Adrenal gland (tissue), 9 donors: ENCODE measurements at regions not wholly inside any gene's neighbourhood (a gene's known extent, or its start where the extent isn't known, plus 50 kb on each side); places are given as distances from the start of the nearest gene placed in this dataset.

Experiments
- DNase-seq, 7 donors: peaks; one replicate each; pipeline ENCODE4 v3.0.0-alpha.2; 2019 to 2020
- H3K27ac ChIP-seq, 5 donors: fragments of 200-600 bp; sonication (generic) in 4 of 5; 1 replicate in 3 of 5; 2 replicates in 2 of 5; pipeline versions ENCODE4 v1.5.1 to v1.8.0; 2016 to 2020; ENCODE audit warnings: mild to moderate bottlenecking in 1 of 5
- H3K27me3 ChIP-seq: fragments of 200-600 bp; 2 replicates; pipeline ENCODE4 v1.8.0; 2021
- H3K36me3 ChIP-seq, 2 donors: fragments of 200-600 bp; replicated peaks in 1 of 2; 1 replicate in 1 of 2; 2 replicates in 1 of 2; pipeline versions ENCODE4 v1.5.1 to v1.8.0; 2018 to 2022
- H3K4me1 ChIP-seq, 2 donors: fragments of 200-600 bp; replicated peaks in 1 of 2; 1 replicate in 1 of 2; 2 replicates in 1 of 2; pipeline versions ENCODE4 v1.5.1 to v1.8.0; 2018 to 2021
- H3K4me3 ChIP-seq, 4 donors: fragments of 200-600 bp; sonication (generic) in 3 of 4; one replicate each; pipeline ENCODE4 v1.5.1; 2016 to 2018
- H3K9me3 ChIP-seq, 3 donors: fragments of 200-600 bp; sonication (generic) in 1 of 3; replicated peaks in 1 of 3; 1 replicate in 2 of 3; 2 replicates in 1 of 3; pipeline versions ENCODE4 v1.5.1 to v1.8.0; 2016 to 2021
- POLR2A ChIP-seq, 2 donors: fragments of 450-650 bp; IDR thresholded peaks; one replicate each; pipeline ENCODE4 v1.6.1; 2017; ENCODE audit warnings: antibody characterized with exemption in 2 of 2, mild to moderate bottlenecking in 2 of 2, moderate library complexity in 1 of 2
- WGBS, 4 donors: extraction: QIAGEN DNeasy Blood & Tissue Kit in 2 of 4; methylation state at CpG; one replicate each; pipeline versions ENCODE4 v1.1.5 to v1.1.7; 2013 to 2017; 5-methylcytosine and 5-hydroxymethylcytosine counted together
- intact Hi-C, 2 donors: fragments of 100-400 bp; cut with DNase I; formaldehyde crosslinking; loops; one replicate each; pipeline versions ENCODE4 v1.14.1 to v1.15.0; 2022 to 2023
- TF ChIP-seq, protein P1 (sequence below), 6 experiments: fragments of 450-650 bp in 4 of 6; fragments of 200-600 bp in 2 of 6; sonication (generic) in 1 of 6; IDR thresholded peaks; 1 replicate in 5 of 6; 2 replicates in 1 of 6; pipeline versions ENCODE4 v1.5.1 to v1.8.0; 2016 to 2021; ENCODE audit warnings: antibody characterized with exemption in 6 of 6, mild to moderate bottlenecking in 2 of 6, moderate library complexity in 1 of 6
- donor health status: healthy with polysubstance abuse.
- donor health status: Bipolar disorder and iron deficiency.
- donor health status: DM: yes; HTN: yes; CAD: no.
- donor health status: DM: no; HTN: no; CAD: no.
- donor health status: DM: no; HTN: no; CAD: no.

DNA sequence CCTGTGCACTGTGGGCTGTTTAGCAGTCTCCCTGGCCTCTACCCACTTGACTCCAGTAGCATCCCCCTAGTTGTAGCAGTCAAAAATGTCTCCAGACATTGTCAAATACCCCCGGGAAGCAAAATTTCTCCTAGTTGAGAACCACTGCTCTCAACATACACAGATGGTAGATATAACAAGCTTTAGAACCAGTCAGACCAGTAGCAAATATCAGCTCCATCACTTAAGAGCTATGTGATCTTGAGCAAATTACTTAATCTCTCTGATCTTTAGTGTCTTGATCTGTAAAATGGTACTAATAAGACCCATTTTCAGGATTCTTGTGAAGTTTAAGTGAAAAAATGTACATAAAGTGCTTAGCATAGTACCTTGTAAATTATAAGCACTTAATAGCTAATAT lies 96.2 kb downstream of the DUSP6 start:
- Histone ChIP-seq H3K27me3 (no peaks in the 10 kb centered on the region), H3K4me1 (peaks cover 0 to 10% of the 10 kb centered on the region in 2 donors), H3K9me3 (no peaks in the 10 kb centered on the region), H3K27ac (no peak overlapping the region), H3K4me3 (no peak overlapping the region), H3K36me3 (no peaks in the 10 kb centered on the region)
- intact Hi-C loops = no loop called here
- WGBS, 4 donors = 93 to 98% (median 95%) methylated on average over 1 of the region's 1 CpG
- TF ChIP-seq, protein P1, sequence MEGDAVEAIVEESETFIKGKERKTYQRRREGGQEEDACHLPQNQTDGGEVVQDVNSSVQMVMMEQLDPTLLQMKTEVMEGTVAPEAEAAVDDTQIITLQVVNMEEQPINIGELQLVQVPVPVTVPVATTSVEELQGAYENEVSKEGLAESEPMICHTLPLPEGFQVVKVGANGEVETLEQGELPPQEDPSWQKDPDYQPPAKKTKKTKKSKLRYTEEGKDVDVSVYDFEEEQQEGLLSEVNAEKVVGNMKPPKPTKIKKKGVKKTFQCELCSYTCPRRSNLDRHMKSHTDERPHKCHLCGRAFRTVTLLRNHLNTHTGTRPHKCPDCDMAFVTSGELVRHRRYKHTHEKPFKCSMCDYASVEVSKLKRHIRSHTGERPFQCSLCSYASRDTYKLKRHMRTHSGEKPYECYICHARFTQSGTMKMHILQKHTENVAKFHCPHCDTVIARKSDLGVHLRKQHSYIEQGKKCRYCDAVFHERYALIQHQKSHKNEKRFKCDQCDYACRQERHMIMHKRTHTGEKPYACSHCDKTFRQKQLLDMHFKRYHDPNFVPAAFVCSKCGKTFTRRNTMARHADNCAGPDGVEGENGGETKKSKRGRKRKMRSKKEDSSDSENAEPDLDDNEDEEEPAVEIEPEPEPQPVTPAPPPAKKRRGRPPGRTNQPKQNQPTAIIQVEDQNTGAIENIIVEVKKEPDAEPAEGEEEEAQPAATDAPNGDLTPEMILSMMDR (IDR thresholded peaks at IDR 0.05) = no peak
- TF ChIP-seq POLR2A (IDR thresholded peaks at IDR 0.05) = no peak
- DNase-seq = no peak

DNA sequence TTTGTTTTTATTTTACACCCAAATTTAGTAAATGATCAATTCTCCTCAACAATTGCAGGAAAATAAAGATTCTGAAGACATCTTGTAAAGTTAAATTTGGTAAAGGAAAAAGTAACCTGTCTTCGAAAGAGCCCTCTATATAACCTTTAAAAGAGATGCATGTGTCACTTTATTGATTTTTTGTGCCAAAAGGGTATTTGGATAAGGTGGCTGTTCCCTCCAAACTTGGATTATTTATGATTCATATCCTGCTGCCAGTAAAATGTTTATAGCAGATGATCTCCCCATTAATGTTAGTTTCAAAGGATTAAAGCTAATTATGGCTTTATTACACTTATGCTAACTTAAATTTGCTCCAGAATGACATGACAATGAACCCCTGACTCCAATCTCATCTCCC lies 98.8 kb downstream of the DUSP6 start:
- H3K4me3 ChIP-seq = no peak overlapping the region
- peaks cover 0 to 11% of the 10 kb centered on the region in 2 donors for H3K4me1 ChIP-seq
- no peak overlapping the region for H3K27ac ChIP-seq
- WGBS, 4 donors = 87 to 99% (median 90%) methylated on average over 1 of the region's 1 CpG
- no peaks in the 10 kb centered on the region for H3K27me3 ChIP-seq
- no peak for DNase-seq
- TF ChIP-seq POLR2A (IDR thresholded peaks at IDR 0.05) = no peak
- TF ChIP-seq, protein P1 (IDR thresholded peaks at IDR 0.05) = no peak
- no peaks in the 10 kb centered on the region for H3K9me3 ChIP-seq
- intact Hi-C loops = no loop called here
- no peaks in the 10 kb centered on the region for H3K36me3 ChIP-seq

DNA sequence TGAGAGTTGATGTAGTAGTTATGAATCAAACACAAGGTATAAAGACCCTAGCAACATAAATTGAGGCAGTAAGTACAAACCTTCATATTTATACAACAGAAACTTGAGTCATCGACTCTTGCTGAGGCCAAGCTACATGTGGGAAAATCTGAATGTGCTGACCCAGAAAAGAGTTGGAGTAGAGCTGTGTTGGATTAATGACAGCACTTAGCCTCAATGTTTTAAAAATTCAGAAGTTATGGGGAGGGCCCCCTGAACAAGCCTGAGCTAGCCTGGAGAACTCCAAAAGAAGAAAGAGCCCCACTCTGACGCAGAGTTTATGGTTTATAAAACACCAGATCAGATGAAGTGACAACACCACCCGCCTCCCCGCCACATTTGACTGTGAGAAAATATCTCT lies 100.0 kb downstream of the DUSP6 start:
- H3K27me3 ChIP-seq = no peaks in the 10 kb centered on the region
- TF ChIP-seq, protein P1 (IDR thresholded peaks at IDR 0.05) = no peak
- no peak for TF ChIP-seq POLR2A (IDR thresholded peaks at IDR 0.05)
- no peak for DNase-seq
- H3K4me3 ChIP-seq = no peak overlapping the region
- H3K9me3 ChIP-seq = no peaks in the 10 kb centered on the region
- H3K27ac ChIP-seq = no peak overlapping the region
- no peaks in the 10 kb centered on the region for H3K36me3 ChIP-seq
- peaks cover 0 to 11% of the 10 kb centered on the region in 2 donors for H3K4me1 ChIP-seq
- 90 to 97% (median 91%) methylated on average over 4 of the region's 4 CpGs for WGBS, 4 donors
- intact Hi-C loops = no loop called here

DNA sequence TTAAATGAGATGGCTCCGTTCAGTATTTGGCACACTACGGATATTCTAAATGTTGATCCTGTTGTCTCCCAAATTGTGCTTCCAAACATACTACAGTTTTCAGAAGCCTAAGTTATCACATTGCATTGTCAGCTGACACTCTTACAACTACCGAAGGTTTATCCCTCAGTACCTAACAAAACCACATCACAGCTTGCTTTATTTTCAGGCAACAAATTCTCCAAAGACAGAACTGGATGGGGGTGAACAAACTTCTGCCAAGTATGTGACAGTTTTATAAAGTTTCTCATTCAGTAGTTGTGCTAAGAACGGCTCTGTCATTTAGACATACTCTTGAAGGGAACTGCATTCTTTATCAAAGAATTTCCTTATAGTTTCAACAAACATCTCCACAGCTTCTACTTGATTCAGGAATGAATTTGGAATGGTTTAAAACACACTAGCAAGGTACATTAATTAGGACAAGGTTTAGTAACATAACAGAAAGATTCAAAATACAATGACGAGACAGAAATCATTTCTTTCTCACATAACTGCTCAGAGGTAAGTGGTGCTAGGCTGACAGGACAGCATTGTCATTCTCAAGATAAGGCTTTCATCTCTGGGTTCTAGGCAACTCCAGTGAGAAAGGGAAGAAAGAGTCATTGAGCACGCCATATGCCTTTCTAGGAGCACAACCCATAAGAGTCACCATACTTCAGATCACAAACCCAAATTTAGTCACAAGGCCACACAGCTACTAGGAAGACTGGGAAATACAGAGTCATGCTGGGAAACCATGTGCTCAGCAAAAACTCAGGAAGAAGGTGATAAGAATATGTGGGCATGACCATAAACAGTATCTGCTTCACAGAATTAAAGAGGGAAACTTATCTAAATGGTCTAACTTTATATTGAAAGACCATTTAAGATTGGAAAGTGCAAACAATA lies 100.7 kb downstream of the DUSP6 start:
- WGBS, 4 donors = 47 to 66% (median 54%) methylated on average over 6 of the region's 6 CpGs
- Histone ChIP-seq H3K36me3 (no peaks in the 10 kb centered on the region), H3K27me3 (no peaks in the 10 kb centered on the region), H3K4me1 (peaks cover 0 to 11% of the 10 kb centered on the region in 2 donors), H3K27ac (no peak overlapping the region), H3K9me3 (no peaks in the 10 kb centered on the region), H3K4me3 (no peak overlapping the region)
- TF ChIP-seq POLR2A (IDR thresholded peaks at IDR 0.05) = no peak
- TF ChIP-seq, protein P1 (IDR thresholded peaks at IDR 0.05) = no peak
- peak in 1 of 7 donors; percentile 18 for DNase-seq
- intact Hi-C loops = no loop called here
